WTC11 (cell line): ENCODE measurements at regions not wholly inside any gene's neighbourhood (a gene's known extent, or its start where the extent isn't known, plus 50 kb on each side); places are given as distances from the start of the nearest gene placed in this dataset.

Source experiments
- ATAC-seq: fragments of 200-7000 bp; cut with Tn5 transposase; 2 replicates; pipeline ENCODE4 v1.10.0; 2021; ENCODE audit warnings: mild to moderate bottlenecking, moderate library complexity
- CTCF ChIA-PET: fragments of 300-600 bp; sonication (Branson Sonifier 250); formaldehyde crosslinking; loops from one replicate; lab custom pipeline; 2021; ENCODE audit warnings: antibody characterized with exemption; lab: Charles Lee
- POLR2A ChIA-PET: fragments of 350-600 bp; sonication (Branson Sonifier 250); formaldehyde crosslinking; loops from one replicate; lab custom pipeline; 2021; ENCODE audit warnings: antibody characterized with exemption; lab: Charles Lee
- DNase-seq: peaks from one replicate; pipeline ENCODE4 v3.0.0; 2021; ENCODE audit warnings: low spot score
- H3K27ac Mint-ChIP-seq: 2 replicates; pipeline ENCODE4 v1.8.0; 2021; ENCODE audit warnings: mixed read lengths
- H3K27me3 Mint-ChIP-seq: 2 replicates; pipeline ENCODE4 v1.8.0; 2021; ENCODE audit warnings: low read depth, mild to moderate bottlenecking, moderate library complexity, mixed read lengths
- H3K36me3 Mint-ChIP-seq: 2 replicates; pipeline ENCODE4 v1.8.0; 2021; ENCODE audit warnings: mixed read lengths
- H3K4me1 Mint-ChIP-seq: 2 replicates; pipeline ENCODE4 v1.8.0; 2022; ENCODE audit warnings: mixed read lengths
- H3K4me3 Mint-ChIP-seq: 2 replicates; pipeline ENCODE4 v1.8.0; 2021; ENCODE audit warnings: mild to moderate bottlenecking, moderate library complexity, mixed read lengths
- H3K9me3 Mint-ChIP-seq: 2 replicates; pipeline ENCODE4 v1.8.0; 2021; ENCODE audit warnings: mixed read lengths
- CBFB ChIP-seq: sonication (generic); formaldehyde crosslinking; IDR thresholded peaks from 2 replicates; pipeline ENCODE4 v1.8.1; 2022; ENCODE audit warnings: mild to moderate bottlenecking, low read depth, missing genetic modification reagents
- CDX4 ChIP-seq: fragments of 250-450 bp; sonication (Bioruptor Pico); IDR thresholded peaks from 2 replicates; pipeline ENCODE4 v1.9.0; 2021; ENCODE audit warnings: moderate library complexity, mild to moderate bottlenecking, inconsistent platforms, borderline replicate concordance
- CREM ChIP-seq: sonication (generic); formaldehyde crosslinking; IDR thresholded peaks from 2 replicates; pipeline ENCODE4 v1.8.1; 2022; ENCODE audit warnings: mild to moderate bottlenecking, missing genetic modification reagents, moderate library complexity
- E2F1 ChIP-seq: sonication (generic); formaldehyde crosslinking; IDR thresholded peaks from 2 replicates; pipeline ENCODE4 v1.8.0; 2022; ENCODE audit warnings: mild to moderate bottlenecking, missing genetic modification reagents
- ESRRA ChIP-seq: sonication (generic); formaldehyde crosslinking; IDR thresholded peaks from 2 replicates; pipeline ENCODE4 v1.8.1; 2022; ENCODE audit warnings: mild to moderate bottlenecking, missing genetic modification reagents, borderline replicate concordance
- ETV6 ChIP-seq: sonication (generic); formaldehyde crosslinking; IDR thresholded peaks from 2 replicates; pipeline ENCODE4 v1.8.1; 2022; ENCODE audit warnings: mild to moderate bottlenecking, missing genetic modification reagents
- FOXP1 ChIP-seq: sonication (generic); formaldehyde crosslinking; IDR thresholded peaks from 2 replicates; pipeline ENCODE4 v1.8.0; 2022; ENCODE audit warnings: missing genetic modification reagents, mild to moderate bottlenecking, moderate library complexity, borderline replicate concordance
- GRHL2 ChIP-seq: fragments of 250-450 bp; sonication (Bioruptor Pico); IDR thresholded peaks from 2 replicates; pipeline ENCODE4 v1.8.0; 2022; ENCODE audit warnings: mild to moderate bottlenecking, moderate library complexity; ENCODE audit not compliant: insufficient replicate concordance, severe bottlenecking
- HMGXB4 ChIP-seq: sonication (generic); formaldehyde crosslinking; IDR thresholded peaks from 2 replicates; pipeline ENCODE4 v1.8.1; 2023; ENCODE audit warnings: mild to moderate bottlenecking, moderate library complexity, missing genetic modification reagents
- MLX ChIP-seq: sonication (generic); formaldehyde crosslinking; IDR thresholded peaks from 2 replicates; pipeline ENCODE4 v1.8.1; 2023; ENCODE audit warnings: mild to moderate bottlenecking, missing genetic modification reagents, moderate library complexity
- MXD4 ChIP-seq: fragments of 250-450 bp; sonication (Bioruptor Pico); IDR thresholded peaks from 2 replicates; pipeline ENCODE4 v1.8.0; 2021; ENCODE audit warnings: mild to moderate bottlenecking, moderate library complexity, borderline replicate concordance
- NR1H2 ChIP-seq: sonication (generic); formaldehyde crosslinking; IDR thresholded peaks from 2 replicates; pipeline ENCODE4 v1.9.0; 2021; ENCODE audit warnings: mild to moderate bottlenecking, moderate library complexity, missing genetic modification reagents
- NR3C1 ChIP-seq: sonication (generic); formaldehyde crosslinking; conservative IDR thresholded peaks from 2 replicates; pipeline ENCODE4 v1.8.1; 2023; ENCODE audit warnings: low read depth, mild to moderate bottlenecking, missing genetic modification reagents
- PRDM15 ChIP-seq: sonication (generic); formaldehyde crosslinking; IDR thresholded peaks from 2 replicates; pipeline ENCODE4 v1.8.0; 2022; ENCODE audit warnings: missing genetic modification reagents
- PRRX2 ChIP-seq: fragments of 250-450 bp; sonication (Bioruptor Pico); IDR thresholded peaks from 2 replicates; pipeline ENCODE4 v1.8.0; 2021; ENCODE audit warnings: mild to moderate bottlenecking
- SMAD4 ChIP-seq: sonication (generic); formaldehyde crosslinking; IDR thresholded peaks from 2 replicates; pipeline ENCODE4 v1.8.0; 2022; ENCODE audit warnings: mild to moderate bottlenecking, missing genetic modification reagents
- TEAD1 ChIP-seq: sonication (generic); formaldehyde crosslinking; IDR thresholded peaks from 2 replicates; pipeline ENCODE4 v1.8.0; 2022; ENCODE audit warnings: mild to moderate bottlenecking, missing genetic modification reagents
- TP53 ChIP-seq: sonication (generic); formaldehyde crosslinking; IDR thresholded peaks from 2 replicates; pipeline ENCODE4 v1.8.1; 2023; ENCODE audit warnings: mild to moderate bottlenecking, missing genetic modification reagents
- USF1 ChIP-seq: sonication (generic); formaldehyde crosslinking; IDR thresholded peaks from 2 replicates; pipeline ENCODE4 v1.8.0; 2022; ENCODE audit warnings: mild to moderate bottlenecking, missing genetic modification reagents
- ZMAT4 ChIP-seq: fragments of 250-450 bp; sonication (Bioruptor Pico); IDR thresholded peaks from 2 replicates; pipeline ENCODE4 v1.9.0; 2021; ENCODE audit warnings: mild to moderate bottlenecking
- ZNF121 ChIP-seq: sonication (generic); formaldehyde crosslinking; IDR thresholded peaks from 2 replicates; pipeline ENCODE4 v1.8.0; 2023; ENCODE audit warnings: missing genetic modification reagents
- ZNF317 ChIP-seq: sonication (generic); formaldehyde crosslinking; IDR thresholded peaks from 2 replicates; pipeline ENCODE4 v1.8.1; 2023; ENCODE audit warnings: low read depth, mild to moderate bottlenecking, moderate library complexity, missing genetic modification reagents, borderline replicate concordance
- ZNF423 ChIP-seq: fragments of 250-450 bp; sonication (Bioruptor Pico); IDR thresholded peaks from 2 replicates; pipeline ENCODE4 v2.1.2; 2022; ENCODE audit warnings: mild to moderate bottlenecking, moderate library complexity

GRCh38 chr14:47843236-47843635, 167.8 kb upstream of the MDGA2 start:
- ATAC-seq (no peak), DNase-seq (no peak)
- no peak overlapping the region for H3K27ac Mint-ChIP-seq
- ChIA-PET CTCF (no interaction called here), POLR2A (no interaction called here)
- no peak overlapping the region for H3K4me3 Mint-ChIP-seq
- peaks cover 23% of the 10 kb centered on the region for H3K36me3 Mint-ChIP-seq
- peaks cover 2% of the 10 kb centered on the region; the same call in 1 of the 2 replicates for H3K4me1 Mint-ChIP-seq
- peaks cover 35% of the 10 kb centered on the region for H3K9me3 Mint-ChIP-seq
- TF ChIP-seq E2F1 (CRISPR knock-in tag) = no peak
- TF ChIP-seq SMAD4 = no peak
- TF ChIP-seq ZNF121 = no peak
- TF ChIP-seq CDX4 (CRISPR knock-in tag) = no peak
- no peak for TF ChIP-seq TP53
- no peak for TF ChIP-seq ZNF423 (CRISPR knock-in tag)
- TF ChIP-seq CBFB (CRISPR knock-in tag) = no peak
- no peak for TF ChIP-seq GRHL2
- no peak for TF ChIP-seq USF1 (CRISPR knock-in tag)
- TF ChIP-seq FOXP1 (CRISPR knock-in tag) = no peak
- no peak for TF ChIP-seq MXD4 (CRISPR knock-in tag)
- TF ChIP-seq TEAD1 = no peak
- no peak for TF ChIP-seq NR3C1
- no peak for TF ChIP-seq ZMAT4 (CRISPR knock-in tag)
- no peaks in the 10 kb centered on the region; the same call in 1 of the 2 replicates for H3K27me3 Mint-ChIP-seq

- CTCF ChIA-PET = no interaction called here
- DNase-seq = no peak
- Mint-ChIP-seq H3K4me1 (no peaks in the 10 kb centered on the region), H3K27ac (no peak overlapping the region), H3K9me3 (peaks cover 31% of the 10 kb centered on the region), H3K4me3 (no peak overlapping the region), H3K36me3 (peaks cover 15% of the 10 kb centered on the region), H3K27me3 (no peaks in the 10 kb centered on the region)
- TF ChIP-seq CREM (CRISPR knock-in tag) (no peak), ESRRA (CRISPR knock-in tag) (no peak), ZNF317 (CRISPR knock-in tag) (no peak), ETV6 (no peak), NR1H2 (CRISPR knock-in tag) (no peak), HMGXB4 (CRISPR knock-in tag) (no peak), MLX (CRISPR knock-in tag) (no peak), PRRX2 (CRISPR knock-in tag) (no peak), PRDM15 (CRISPR knock-in tag) (no peak)
- no peak for ATAC-seq
- POLR2A ChIA-PET = no interaction called here
Observed at GRCh38 chr14:47833011-47833410, 157.6 kb upstream of the MDGA2 start.
